Sigmoid colon (tissue), 4 donors: ENCODE measurements at regions not wholly inside any gene's neighbourhood (a gene's known extent, or its start where the extent isn't known, plus 50 kb on each side); places are given as distances from the start of the nearest gene placed in this dataset.

ENCODE experiments used
- EP300 ChIP-seq, 4 donors: sonication (generic); formaldehyde crosslinking; IDR thresholded peaks; one replicate each; pipeline ENCODE4 v1.6.1; 2017; ENCODE audit warnings: antibody characterized with exemption in 4 of 4
- POLR2A ChIP-seq, 2 donors: fragments of 450-650 bp; IDR thresholded peaks; one replicate each; pipeline ENCODE4 v1.6.1; 2016; ENCODE audit warnings: antibody characterized with exemption in 2 of 2, mild to moderate bottlenecking in 2 of 2, moderate library complexity in 2 of 2
- POLR2AphosphoS5 ChIP-seq, 4 donors: sonication (generic); formaldehyde crosslinking; IDR thresholded peaks; one replicate each; pipeline ENCODE4 v1.6.1; 2017; ENCODE audit warnings: antibody characterized with exemption in 4 of 4
- TF ChIP-seq, protein P1 (sequence below), 4 experiments: fragments of 450-650 bp in 3 of 4; fragments of 200-600 bp in 1 of 4; IDR thresholded peaks; one replicate each; pipeline ENCODE4 v1.5.1; 2016 to 2019; ENCODE audit warnings: antibody characterized with exemption in 4 of 4, mild to moderate bottlenecking in 3 of 4, moderate library complexity in 2 of 4

DNA sequence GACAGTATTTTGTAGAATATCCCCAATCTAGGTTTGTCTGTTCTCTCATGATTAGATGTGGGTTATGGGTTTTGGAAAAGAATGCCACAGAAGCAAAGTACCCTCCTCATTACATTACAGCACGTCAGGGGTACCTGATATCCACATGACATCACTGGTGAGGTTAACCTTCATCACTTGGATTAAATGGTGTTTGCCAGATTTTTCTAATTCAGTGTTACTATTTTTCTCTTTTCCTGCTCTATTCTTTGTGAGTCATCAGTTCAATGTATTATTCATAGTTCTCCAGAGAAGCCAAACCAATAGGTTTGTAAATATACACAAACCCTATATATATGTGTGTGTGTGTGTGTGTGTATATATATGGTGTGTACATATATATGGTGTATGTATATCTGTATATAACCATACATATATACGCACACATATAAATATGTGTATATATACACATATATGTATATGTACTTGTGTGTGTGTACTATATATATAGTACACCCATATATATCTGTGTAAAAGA, 131.4 kb downstream of the LMNTD1 start:
- TF ChIP-seq POLR2A (IDR thresholded peaks at IDR 0.05) (no peak), EP300 (IDR thresholded peaks at IDR 0.05) (no peak), POLR2AphosphoS5 (IDR thresholded peaks at IDR 0.05) (no peak)
- TF ChIP-seq, protein P1, sequence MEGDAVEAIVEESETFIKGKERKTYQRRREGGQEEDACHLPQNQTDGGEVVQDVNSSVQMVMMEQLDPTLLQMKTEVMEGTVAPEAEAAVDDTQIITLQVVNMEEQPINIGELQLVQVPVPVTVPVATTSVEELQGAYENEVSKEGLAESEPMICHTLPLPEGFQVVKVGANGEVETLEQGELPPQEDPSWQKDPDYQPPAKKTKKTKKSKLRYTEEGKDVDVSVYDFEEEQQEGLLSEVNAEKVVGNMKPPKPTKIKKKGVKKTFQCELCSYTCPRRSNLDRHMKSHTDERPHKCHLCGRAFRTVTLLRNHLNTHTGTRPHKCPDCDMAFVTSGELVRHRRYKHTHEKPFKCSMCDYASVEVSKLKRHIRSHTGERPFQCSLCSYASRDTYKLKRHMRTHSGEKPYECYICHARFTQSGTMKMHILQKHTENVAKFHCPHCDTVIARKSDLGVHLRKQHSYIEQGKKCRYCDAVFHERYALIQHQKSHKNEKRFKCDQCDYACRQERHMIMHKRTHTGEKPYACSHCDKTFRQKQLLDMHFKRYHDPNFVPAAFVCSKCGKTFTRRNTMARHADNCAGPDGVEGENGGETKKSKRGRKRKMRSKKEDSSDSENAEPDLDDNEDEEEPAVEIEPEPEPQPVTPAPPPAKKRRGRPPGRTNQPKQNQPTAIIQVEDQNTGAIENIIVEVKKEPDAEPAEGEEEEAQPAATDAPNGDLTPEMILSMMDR (IDR thresholded peaks at IDR 0.05), result no peak
